Mammary epithelial cell (primary cell): ENCODE measurements at regions not wholly inside any gene's neighbourhood (a gene's known extent, or its start where the extent isn't known, plus 50 kb on each side); places are given as distances from the start of the nearest gene placed in this dataset.

Experiments
- CTCF ChIP-seq, 2 donors: IDR thresholded peaks in 1 of 2; conservative IDR thresholded peaks in 1 of 2; 2 replicates each; pipeline ENCODE4 v1.5.1; 2011 to 2012; ENCODE audit warnings: inconsistent platforms in 2 of 2, low read length in 2 of 2, mild to moderate bottlenecking in 2 of 2, control low read depth in 1 of 2, low read depth in 1 of 2; ENCODE audit not compliant: insufficient read depth in 1 of 2; ENCODE audit errors: extremely low read depth in 1 of 2
- EZH2 ChIP-seq: IDR thresholded peaks from 2 replicates; pipeline ENCODE4 v1.6.1; 2012; ENCODE audit warnings: low read length, inconsistent platforms, borderline replicate concordance

GRCh38 chr18:26703170-26703930, 155.0 kb upstream of the KCTD1 start:
- no peak for TF ChIP-seq EZH2
- TF ChIP-seq CTCF (conservative IDR thresholded peaks at IDR 0.05 in 1 of 2, IDR thresholded peaks at IDR 0.05 in 1 of 2; ENCODE audit: extremely low read depth in 1 of 2, insufficient read depth in 1 of 2, low read depth in 1 of 2, low read length in 2 of 2), result no peak
